BE2C (cell line): ENCODE measurements at regions not wholly inside any gene's neighbourhood (a gene's known extent, or its start where the extent isn't known, plus 50 kb on each side); places are given as distances from the start of the nearest gene placed in this dataset.

Experiments
- DNase-seq: peaks from one replicate; pipeline ENCODE4 v3.0.0-alpha.2; 2020
- H3K27me3 ChIP-seq: fragments of 250-450 bp; sonication (Bioruptor Pico); 2 replicates; pipeline ENCODE4 v1.5.1; 2020; ENCODE audit warnings: mild to moderate bottlenecking
- H3K36me3 ChIP-seq: fragments of 250-450 bp; sonication (Bioruptor Pico); 2 replicates; pipeline ENCODE4 v1.5.1; 2020; ENCODE audit warnings: mild to moderate bottlenecking
- H3K4me1 ChIP-seq: fragments of 250-450 bp; sonication (Bioruptor Pico); 2 replicates; pipeline ENCODE4 v1.5.1; 2020
- H3K4me3 ChIP-seq: 2 replicates; pipeline ENCODE4 v1.5.1; 2011; ENCODE audit warnings: low read depth, low read length
- H3K9me3 ChIP-seq: fragments of 250-450 bp; sonication (Bioruptor Pico); 2 replicates; pipeline ENCODE4 v1.5.1; 2020
- CTCF ChIP-seq: IDR thresholded peaks from 2 replicates; pipeline ENCODE4 v1.5.1; 2012; ENCODE audit warnings: mild to moderate bottlenecking, low read depth, low read length

- Histone ChIP-seq H3K27me3 (no peaks in the 10 kb centered on the region), H3K36me3 (no peaks in the 10 kb centered on the region), H3K4me3 (no peak overlapping the region), H3K9me3 (peaks cover 2% of the 10 kb centered on the region; the same call in 1 of the 2 replicates), H3K4me1 (peaks cover 5% of the 10 kb centered on the region; the same call in 1 of the 2 replicates)
- TF ChIP-seq CTCF, result no peak
- no peak for DNase-seq
Measured at GRCh38 chr2:13876491-13877037, 756.0 kb upstream of the LRATD1 start.

GRCh38 chr2:13877571-13877970 is 754.9 kb upstream of the LRATD1 start:
- Histone ChIP-seq H3K4me1 (peaks cover 5% of the 10 kb centered on the region; the same call in 1 of the 2 replicates), H3K36me3 (no peaks in the 10 kb centered on the region), H3K27me3 (no peaks in the 10 kb centered on the region), H3K9me3 (peaks cover 2% of the 10 kb centered on the region; the same call in 1 of the 2 replicates), H3K4me3 (no peak overlapping the region)
- no peak for DNase-seq
- TF ChIP-seq CTCF, result no peak

GRCh38 chr2:13884291-13884976 is 748.1 kb upstream of the LRATD1 start:
- Histone ChIP-seq H3K4me1 (peaks cover 5% of the 10 kb centered on the region; the same call in 1 of the 2 replicates), H3K36me3 (no peaks in the 10 kb centered on the region), H3K9me3 (no peaks in the 10 kb centered on the region; the same call in 1 of the 2 replicates), H3K4me3 (no peak overlapping the region), H3K27me3 (no peaks in the 10 kb centered on the region)
- DNase-seq, result no peak
- TF ChIP-seq CTCF, result peak; percentile 20

GRCh38 chr2:13901526-13901925 is 731.0 kb upstream of the LRATD1 start:
- no peak for TF ChIP-seq CTCF
- H3K27me3 ChIP-seq, result no peaks in the 10 kb centered on the region

GRCh38 chr2:13905831-13906230 is 726.7 kb upstream of the LRATD1 start:
- TF ChIP-seq CTCF, result no peak
- H3K9me3 ChIP-seq, result no peaks in the 10 kb centered on the region

More at GRCh38 chr2:13901526-13901925, 731.0 kb upstream of the LRATD1 start:
- Histone ChIP-seq H3K4me1 (no peaks in the 10 kb centered on the region), H3K9me3 (no peaks in the 10 kb centered on the region), H3K4me3 (no peak overlapping the region), H3K36me3 (no peaks in the 10 kb centered on the region)
- no peak for DNase-seq

GRCh38 chr2:13916066-13916465 is 716.5 kb upstream of the LRATD1 start:
- DNase-seq, result no peak
- H3K27me3 ChIP-seq, result no peaks in the 10 kb centered on the region
- no peaks in the 10 kb centered on the region for H3K36me3 ChIP-seq
- no peak for TF ChIP-seq CTCF
- H3K4me1 ChIP-seq, result no peaks in the 10 kb centered on the region
- H3K4me3 ChIP-seq, result no peak overlapping the region
- H3K9me3 ChIP-seq, result no peaks in the 10 kb centered on the region

More at GRCh38 chr2:13905831-13906230, 726.7 kb upstream of the LRATD1 start:
- H3K4me1 ChIP-seq, result no peaks in the 10 kb centered on the region
- no peaks in the 10 kb centered on the region for H3K36me3 ChIP-seq
- H3K4me3 ChIP-seq, result no peak overlapping the region
- DNase-seq, result no peak
- no peaks in the 10 kb centered on the region for H3K27me3 ChIP-seq
